Uterus (tissue), 2 donors: ENCODE measurements at regions not wholly inside any gene's neighbourhood (a gene's known extent, or its start where the extent isn't known, plus 50 kb on each side); places are given as distances from the start of the nearest gene placed in this dataset.

Source experiments
- CTCF ChIP-seq, 4 experiments: fragments of 200-600 bp in 2 of 4; fragments of 450-650 bp in 2 of 4; sonication (generic) in 2 of 4; IDR thresholded peaks; one replicate each; pipeline ENCODE4 v1.5.1; 2016 to 2019; ENCODE audit warnings: antibody characterized with exemption in 4 of 4, mild to moderate bottlenecking in 2 of 4, moderate library complexity in 1 of 4
- POLR2A ChIP-seq, 2 donors: fragments of 450-650 bp; IDR thresholded peaks; one replicate each; pipeline ENCODE4 v1.6.1; 2016; ENCODE audit warnings: antibody characterized with exemption in 2 of 2, mild to moderate bottlenecking in 1 of 2, moderate library complexity in 1 of 2

GRCh38 chr13:86397635-86398034 lies 598.4 kb upstream of the SLITRK6 start:
- no peak for TF ChIP-seq CTCF (IDR thresholded peaks at IDR 0.05)
- TF ChIP-seq POLR2A (IDR thresholded peaks at IDR 0.05): no peak
